Posterior cingulate gyrus (tissue), 11 donors: ENCODE measurements at regions not wholly inside any gene's neighbourhood (a gene's known extent, or its start where the extent isn't known, plus 50 kb on each side); places are given as distances from the start of the nearest gene placed in this dataset.
A peak's percentile ranks its signal among the peaks of the same experiment; 100 is the strongest.

Source experiments
- DNase-seq, 10 donors: peaks; one replicate each; pipeline versions ENCODE4 v3.0.0 to v3.0.0-alpha.2; 2020 to 2021; ENCODE audit warnings: mixed read lengths in 3 of 10
- intact Hi-C: fragments of 100-400 bp; cut with DNase I; formaldehyde crosslinking; loops from one replicate; pipeline ENCODE4 v1.15.1; 2023

- no peak for DNase-seq
- intact Hi-C loops, result no loop called here
Observed at GRCh38 chr6:82017288-82017687, 230.3 kb downstream of the IBTK start.

DNA sequence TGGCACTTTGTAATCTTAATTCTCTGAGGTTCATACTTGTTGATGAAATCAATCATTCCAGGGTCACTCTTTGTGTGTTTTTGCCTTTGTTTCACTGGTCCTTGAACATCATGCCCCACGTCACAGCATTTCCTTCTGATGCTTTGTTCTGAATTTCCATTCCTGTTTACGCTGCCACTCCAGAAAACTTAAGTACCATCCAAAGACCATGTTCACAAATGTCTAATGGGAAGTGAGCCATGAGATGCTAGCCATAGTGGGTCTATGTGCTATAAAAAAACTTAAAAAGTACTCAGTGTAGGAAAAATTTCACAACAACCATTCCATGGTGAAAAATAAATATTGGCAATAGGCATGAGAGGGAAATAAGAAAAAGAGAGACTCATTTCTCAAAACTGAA lies 232.0 kb downstream of the IBTK start:
- DNase-seq, result no peak
- intact Hi-C loops, result no loop called here

GRCh38 chr6:82015043-82015442 lies 232.5 kb downstream of the IBTK start:
- DNase-seq, result no peak
- intact Hi-C loops, result no loop called here

- DNase-seq, result no peak
- intact Hi-C loops, result no loop called here
Observed at GRCh38 chr6:82013561-82014530, 233.7 kb downstream of the IBTK start.

DNA sequence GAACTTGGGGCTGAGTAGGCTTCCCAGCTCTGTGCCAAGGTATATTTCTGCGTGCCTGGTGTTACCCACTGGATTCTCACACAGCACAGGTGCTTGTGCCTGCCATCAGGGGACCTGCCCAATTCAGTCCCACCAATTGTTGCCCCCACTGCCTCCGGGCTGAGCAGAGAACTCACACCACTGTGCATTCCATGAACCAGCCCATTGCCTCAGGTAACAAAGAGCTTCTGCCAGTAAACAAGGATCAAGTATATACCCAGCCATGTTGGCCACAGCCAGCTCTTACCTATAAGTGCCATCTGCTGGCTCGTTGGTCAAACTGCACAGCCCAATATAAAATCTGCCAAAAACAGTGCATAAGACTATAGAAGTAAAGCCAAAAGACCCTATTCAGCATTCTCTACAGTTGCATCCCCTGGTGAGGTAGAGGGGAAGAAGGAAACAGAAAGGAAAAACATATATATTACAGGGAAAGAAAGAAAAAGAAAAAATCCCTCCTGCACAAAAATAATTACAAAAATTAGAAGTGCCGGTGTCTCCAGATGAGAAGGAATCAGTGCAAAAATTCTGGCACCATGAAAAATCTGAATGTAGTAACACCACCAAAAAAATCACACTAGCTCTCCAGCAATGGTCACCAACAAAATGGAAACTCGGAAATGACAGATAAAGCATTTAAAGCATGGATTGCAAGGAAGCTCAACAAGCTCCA lies 241.4 kb downstream of the IBTK start:
- DNase-seq, result peak in 1 of 10 donors; percentile 66
- intact Hi-C loops, result no loop called here

GRCh38 chr6:82000551-82000950 lies 247.0 kb downstream of the IBTK start:
- no peak for DNase-seq
- intact Hi-C loops, result no loop called here

DNA sequence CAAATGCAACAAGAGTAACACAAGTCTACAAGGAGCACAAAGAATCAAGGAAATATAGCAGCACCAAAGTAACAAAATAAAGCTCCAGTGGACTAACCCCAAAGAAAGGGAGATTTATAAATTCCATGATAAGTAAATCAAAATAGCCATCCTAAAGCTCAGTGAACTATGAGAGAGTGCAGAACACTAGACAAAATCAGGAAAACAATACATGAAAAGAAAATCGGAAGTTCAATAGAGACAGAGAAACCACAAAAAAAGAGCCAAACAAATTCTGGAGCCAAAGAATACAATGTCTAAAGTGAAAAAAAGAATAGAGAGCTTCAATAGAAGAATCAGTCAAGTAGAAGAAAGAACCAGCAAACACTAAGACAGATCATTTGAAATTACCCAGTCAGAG lies 247.3 kb upstream of the TENT5A start:
- DNase-seq, result no peak
- intact Hi-C loops, result no loop called here

- DNase-seq, result no peak
- intact Hi-C loops, result no loop called here
Observed at GRCh38 chr6:81999270-81999669, 246.8 kb upstream of the TENT5A start.

- intact Hi-C loops, result no loop called here
- no peak for DNase-seq
Observed at GRCh38 chr6:81998432-81998831, 246.0 kb upstream of the TENT5A start.

- intact Hi-C loops, result no loop called here
- no peak for DNase-seq
Observed at GRCh38 chr6:81997090-81997926, 244.8 kb upstream of the TENT5A start.

- intact Hi-C loops, result no loop called here
- DNase-seq, result no peak
Observed at GRCh38 chr6:81996414-81996813, 243.9 kb upstream of the TENT5A start.

GRCh38 chr6:81995548-81996289 lies 243.2 kb upstream of the TENT5A start:
- intact Hi-C loops, result no loop called here
- no peak for DNase-seq

GRCh38 chr6:81988871-81989270 lies 236.4 kb upstream of the TENT5A start:
- intact Hi-C loops, result no loop called here
- DNase-seq, result no peak

GRCh38 chr6:81988446-81988845 lies 236.0 kb upstream of the TENT5A start:
- intact Hi-C loops, result no loop called here

GRCh38 chr6:81987293-81987692 lies 234.8 kb upstream of the TENT5A start:
- intact Hi-C loops, result no loop called here
- no peak for DNase-seq

More at GRCh38 chr6:81988446-81988845, 236.0 kb upstream of the TENT5A start:
- no peak for DNase-seq

- intact Hi-C loops, result no loop called here
Observed at GRCh38 chr6:81985191-81985590, 232.7 kb upstream of the TENT5A start.

DNA sequence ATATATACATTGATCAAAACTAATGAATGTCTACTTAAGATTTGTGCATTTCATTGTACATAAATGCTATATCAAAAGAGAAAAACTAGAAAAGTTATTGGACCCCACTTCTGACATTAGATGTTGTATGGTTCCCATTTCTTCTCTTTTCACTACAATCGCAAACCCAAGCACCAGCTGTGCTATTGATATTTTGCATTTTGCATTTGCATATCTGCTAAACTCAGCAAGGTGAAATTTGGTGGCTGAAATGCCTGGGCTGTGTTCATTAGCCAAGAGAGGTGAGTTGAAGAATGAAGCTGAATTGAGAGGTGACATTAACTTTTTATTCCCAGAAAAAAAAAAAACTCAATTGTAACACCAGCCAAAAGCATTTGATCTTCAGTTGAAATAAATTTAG lies 232.1 kb upstream of the TENT5A start:
- no peak for DNase-seq
- intact Hi-C loops, result no loop called here

More at GRCh38 chr6:81985191-81985590, 232.7 kb upstream of the TENT5A start:
- no peak for DNase-seq

DNA sequence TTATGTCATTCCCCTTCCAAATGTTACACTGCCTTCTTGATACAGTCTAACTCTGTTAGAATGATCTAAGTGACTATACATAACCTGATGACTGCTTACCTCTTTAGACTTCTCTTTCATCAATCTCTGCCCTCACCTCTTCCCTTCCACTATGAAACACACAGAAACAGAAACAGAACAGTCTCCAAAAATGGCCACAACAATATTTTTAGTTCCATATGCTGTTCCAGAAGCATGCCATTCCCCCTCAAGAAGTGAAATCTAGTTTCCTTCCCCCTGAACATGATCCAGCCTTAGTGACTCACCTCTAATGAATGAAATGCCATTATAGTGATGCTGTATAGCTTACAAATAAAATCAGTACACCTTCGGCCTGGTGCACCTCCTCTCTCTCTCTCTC lies 229.3 kb upstream of the TENT5A start:
- intact Hi-C loops, result no loop called here
- no peak for DNase-seq

DNA sequence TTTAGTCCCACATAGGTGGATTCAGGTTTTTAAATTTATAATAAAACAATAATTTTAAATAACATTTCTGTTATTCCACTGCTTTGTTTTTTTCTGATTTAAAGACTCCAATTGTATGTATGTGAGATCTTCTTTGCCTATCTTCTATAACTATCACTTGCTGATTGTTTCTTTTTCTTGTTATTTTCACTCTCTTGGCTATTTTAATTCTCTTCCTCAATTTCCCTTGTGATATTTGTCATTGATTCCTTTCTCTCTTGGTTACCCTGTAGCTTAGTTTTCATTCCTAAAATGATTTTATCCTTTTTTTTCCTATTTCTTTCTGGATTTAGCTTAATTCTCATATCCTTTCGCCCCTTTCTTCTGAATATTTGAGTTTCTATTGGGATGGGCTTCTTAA lies 227.3 kb upstream of the TENT5A start:
- DNase-seq, result no peak
- intact Hi-C loops, result no loop called here

DNA sequence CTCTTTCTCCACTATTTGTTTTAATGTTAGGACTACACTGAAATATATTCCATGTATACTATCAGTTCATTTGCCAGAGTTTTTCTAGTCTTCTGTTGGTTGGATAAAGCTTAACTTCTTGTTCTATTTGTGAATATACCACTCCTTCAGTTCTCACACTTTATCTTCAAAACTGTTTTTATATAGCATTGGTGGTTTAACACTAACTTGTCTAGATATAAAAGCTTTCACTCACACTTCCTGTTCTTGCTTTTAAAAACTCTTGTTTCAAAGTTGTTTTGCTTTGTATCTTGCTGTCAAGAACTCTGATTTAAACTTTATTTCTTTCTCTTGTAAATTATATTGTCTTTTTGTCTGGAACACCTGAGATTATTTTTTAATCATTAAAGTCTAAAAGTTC lies 226.8 kb upstream of the TENT5A start:
- intact Hi-C loops, result no loop called here
- DNase-seq, result no peak
